Fibroblast of mammary gland (primary cell): ENCODE measurements at regions not wholly inside any gene's neighbourhood (a gene's known extent, or its start where the extent isn't known, plus 50 kb on each side); places are given as distances from the start of the nearest gene placed in this dataset.

Source experiments
- DNase-seq: peaks from one replicate; pipeline ENCODE4 v3.0.0-alpha.2; 2010; ENCODE audit warnings: low read depth
- H3K4me3 ChIP-seq: 2 replicates; pipeline ENCODE4 v1.5.1; 2011; ENCODE audit warnings: low read depth, mild to moderate bottlenecking, low read length, moderate library complexity; ENCODE audit not compliant: control insufficient read depth
- CTCF ChIP-seq: conservative IDR thresholded peaks from 2 replicates; pipeline ENCODE4 v1.5.1; 2011; ENCODE audit warnings: low read depth, low read length, inconsistent platforms; ENCODE audit not compliant: control insufficient read depth, insufficient read depth

GRCh38 chr5:39503155-39503554, 78.4 kb upstream of the DAB2 start:
- no peak for TF ChIP-seq CTCF
- H3K4me3 ChIP-seq = no peak overlapping the region
- DNase-seq = peak; percentile 78

GRCh38 chr5:39502704-39503103, 77.9 kb upstream of the DAB2 start:
- no peak overlapping the region for H3K4me3 ChIP-seq
- no peak for TF ChIP-seq CTCF
- no peak for DNase-seq

- DNase-seq = peak; percentile 94
- H3K4me3 ChIP-seq = no peak overlapping the region
- no peak for TF ChIP-seq CTCF
Measured at GRCh38 chr5:39501397-39501796, 76.6 kb upstream of the DAB2 start.

- no peak overlapping the region for H3K4me3 ChIP-seq
- peak; percentile 54 for DNase-seq
- TF ChIP-seq CTCF = no peak
Measured at GRCh38 chr5:39500551-39501175, 75.9 kb upstream of the DAB2 start.

- peak; percentile 57 for DNase-seq
- H3K4me3 ChIP-seq = no peak overlapping the region
- TF ChIP-seq CTCF = no peak
Measured at GRCh38 chr5:39498278-39498952, 73.6 kb upstream of the DAB2 start.

- TF ChIP-seq CTCF = no peak
- no peak overlapping the region for H3K4me3 ChIP-seq
- DNase-seq = no peak
Measured at GRCh38 chr5:39497322-39497721, 72.5 kb upstream of the DAB2 start.

GRCh38 chr5:39495227-39495626, 70.4 kb upstream of the DAB2 start:
- DNase-seq = no peak
- TF ChIP-seq CTCF = no peak

More at GRCh38 chr5:39495227-39495626, 70.4 kb upstream of the DAB2 start:
- no peak overlapping the region for H3K4me3 ChIP-seq
